ENCODE measurements at regions not wholly inside any gene's neighbourhood (a gene's known extent, or its start where the extent isn't known, plus 50 kb on each side); places are given as distances from the start of the nearest gene placed in this dataset.

DNA sequence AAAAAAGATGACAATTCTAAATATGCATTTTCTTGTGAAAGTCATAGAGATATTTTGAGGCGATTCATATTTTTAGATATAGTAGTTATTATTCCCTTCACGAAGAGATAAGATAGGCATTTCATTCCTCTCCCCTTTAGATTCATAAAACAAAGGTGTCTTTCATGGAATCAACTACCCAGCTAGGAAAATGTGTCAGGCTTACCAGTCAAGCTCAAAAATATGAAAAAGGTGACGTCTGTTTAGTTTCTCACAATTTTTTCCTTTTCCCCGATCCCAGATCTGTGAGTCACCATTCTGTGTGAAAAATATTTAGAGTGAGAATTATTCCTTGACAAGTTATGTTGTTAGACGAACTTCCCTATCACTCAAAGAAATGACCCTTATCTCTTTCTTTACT, 95.4 kb upstream of the FN1 start:
- Histone ChIP-seq H3K9me3 (ENCODE audit: low read depth, low read length) (no peaks in the 10 kb centered on the region), H3K4me2 (ENCODE audit: insufficient read depth, low read length) (peak overlapping the region; percentile 4), H3K4me1 (ENCODE audit: insufficient read depth, low read length) (peaks cover 68% of the 10 kb centered on the region), H3K79me2 (ENCODE audit: insufficient read depth, low read length) (no peaks in the 10 kb centered on the region), H3K36me3 (ENCODE audit: insufficient read depth, low read length) (no peaks in the 10 kb centered on the region), H3K27ac (ENCODE audit: low read depth, low read length) (peak overlapping the region; percentile 100), H3K4me3 (ENCODE audit: insufficient read depth, low read length) (no peak overlapping the region), H2AFZ (ENCODE audit: low read length) (no peak overlapping the region), H3K27me3 (ENCODE audit: insufficient read depth, low read length) (no peaks in the 10 kb centered on the region), H4K20me1 (ENCODE audit: insufficient read depth, low read length) (no peaks in the 10 kb centered on the region)
- no peak for DNase-seq (ENCODE audit: insufficient read length, low spot score, missing footprints)
- TF ChIP-seq, protein P1, sequence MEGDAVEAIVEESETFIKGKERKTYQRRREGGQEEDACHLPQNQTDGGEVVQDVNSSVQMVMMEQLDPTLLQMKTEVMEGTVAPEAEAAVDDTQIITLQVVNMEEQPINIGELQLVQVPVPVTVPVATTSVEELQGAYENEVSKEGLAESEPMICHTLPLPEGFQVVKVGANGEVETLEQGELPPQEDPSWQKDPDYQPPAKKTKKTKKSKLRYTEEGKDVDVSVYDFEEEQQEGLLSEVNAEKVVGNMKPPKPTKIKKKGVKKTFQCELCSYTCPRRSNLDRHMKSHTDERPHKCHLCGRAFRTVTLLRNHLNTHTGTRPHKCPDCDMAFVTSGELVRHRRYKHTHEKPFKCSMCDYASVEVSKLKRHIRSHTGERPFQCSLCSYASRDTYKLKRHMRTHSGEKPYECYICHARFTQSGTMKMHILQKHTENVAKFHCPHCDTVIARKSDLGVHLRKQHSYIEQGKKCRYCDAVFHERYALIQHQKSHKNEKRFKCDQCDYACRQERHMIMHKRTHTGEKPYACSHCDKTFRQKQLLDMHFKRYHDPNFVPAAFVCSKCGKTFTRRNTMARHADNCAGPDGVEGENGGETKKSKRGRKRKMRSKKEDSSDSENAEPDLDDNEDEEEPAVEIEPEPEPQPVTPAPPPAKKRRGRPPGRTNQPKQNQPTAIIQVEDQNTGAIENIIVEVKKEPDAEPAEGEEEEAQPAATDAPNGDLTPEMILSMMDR (IDR thresholded peaks at IDR 0.05; ENCODE audit: extremely low read depth, low read depth, low read length) = no peak

DNA sequence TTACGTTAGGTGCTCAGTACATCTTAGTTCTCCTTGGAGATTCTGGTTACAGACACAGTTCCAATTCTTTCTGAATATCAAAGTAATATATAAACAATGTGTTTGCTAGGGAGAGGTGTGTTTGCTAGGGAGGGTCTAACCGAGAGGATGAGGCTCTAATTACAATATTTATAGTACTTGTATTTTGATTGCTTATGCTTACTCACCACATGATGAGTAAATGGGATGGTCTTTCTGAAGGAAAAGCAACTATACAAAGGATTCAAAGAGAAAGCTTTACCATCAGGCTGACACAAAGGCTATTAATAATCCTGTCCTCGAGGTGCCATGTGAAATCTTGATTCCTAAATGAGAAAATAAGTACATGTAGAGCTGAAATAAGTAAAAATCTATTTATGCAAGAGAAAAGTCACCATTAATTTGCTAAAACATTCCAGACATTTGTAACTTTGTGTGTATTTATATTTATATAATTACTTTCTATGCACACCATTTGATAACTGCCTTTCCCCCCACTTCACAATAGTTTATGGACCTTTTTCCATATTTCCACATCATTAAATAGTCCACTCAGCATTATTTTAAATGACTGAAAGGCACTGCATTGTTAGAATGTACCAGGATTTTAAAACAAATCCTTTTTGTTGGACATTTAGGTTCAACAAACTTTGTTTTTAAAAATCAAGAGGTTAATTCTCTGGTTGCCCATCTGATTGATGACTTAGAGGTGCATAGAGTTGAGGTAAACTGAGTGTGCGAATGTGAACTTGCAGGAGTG, 94.5 kb upstream of the FN1 start:
- Histone ChIP-seq H3K4me1 (ENCODE audit: insufficient read depth, low read length) (peaks cover 59% of the 10 kb centered on the region), H2AFZ (ENCODE audit: low read length) (no peak overlapping the region), H3K27ac (ENCODE audit: low read depth, low read length) (peak overlapping the region; percentile 100), H3K27me3 (ENCODE audit: insufficient read depth, low read length) (no peaks in the 10 kb centered on the region), H3K79me2 (ENCODE audit: insufficient read depth, low read length) (no peaks in the 10 kb centered on the region), H4K20me1 (ENCODE audit: insufficient read depth, low read length) (no peaks in the 10 kb centered on the region), H3K36me3 (ENCODE audit: insufficient read depth, low read length) (no peaks in the 10 kb centered on the region), H3K4me3 (ENCODE audit: insufficient read depth, low read length) (no peak overlapping the region), H3K4me2 (ENCODE audit: insufficient read depth, low read length) (peak overlapping the region; percentile 4), H3K9me3 (ENCODE audit: low read depth, low read length) (no peaks in the 10 kb centered on the region)
- TF ChIP-seq, protein P1 (IDR thresholded peaks at IDR 0.05; ENCODE audit: extremely low read depth, low read depth, low read length) = no peak
- DNase-seq (ENCODE audit: insufficient read length, low spot score, missing footprints) = no peak

DNA sequence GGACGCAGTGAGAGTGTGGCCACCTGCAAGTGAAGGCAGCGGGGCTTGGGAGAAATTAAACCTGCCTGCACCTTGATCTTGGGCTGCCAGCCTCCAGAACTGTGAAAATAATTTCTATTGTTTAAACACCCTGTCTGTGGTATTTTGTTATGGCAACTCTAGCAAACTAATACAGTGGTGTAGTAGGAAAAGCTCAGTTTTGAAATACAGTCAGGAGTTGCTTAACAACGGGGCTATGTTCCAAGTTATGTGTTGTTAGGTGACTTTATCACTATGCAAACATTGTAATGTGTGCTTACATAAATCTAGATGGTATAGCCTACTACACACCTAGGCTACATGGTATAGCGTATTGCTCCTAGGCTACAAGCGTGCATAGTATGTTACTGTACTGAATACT, 93.4 kb upstream of the FN1 start:
- no peaks in the 10 kb centered on the region for H3K27me3 ChIP-seq (ENCODE audit: insufficient read depth, low read length)
- no peaks in the 10 kb centered on the region for H3K9me3 ChIP-seq (ENCODE audit: low read depth, low read length)
- H4K20me1 ChIP-seq (ENCODE audit: insufficient read depth, low read length) = no peaks in the 10 kb centered on the region
- no peak overlapping the region for H2AFZ ChIP-seq (ENCODE audit: low read length)
- no peak overlapping the region for H3K4me3 ChIP-seq (ENCODE audit: insufficient read depth, low read length)
- no peak for DNase-seq (ENCODE audit: insufficient read length, low spot score, missing footprints)
- peak overlapping the region; percentile 100 for H3K27ac ChIP-seq (ENCODE audit: low read depth, low read length)
- peaks cover 54% of the 10 kb centered on the region for H3K4me1 ChIP-seq (ENCODE audit: insufficient read depth, low read length)
- peak overlapping the region; percentile 32 for H3K4me2 ChIP-seq (ENCODE audit: insufficient read depth, low read length)
- no peaks in the 10 kb centered on the region for H3K36me3 ChIP-seq (ENCODE audit: insufficient read depth, low read length)
- TF ChIP-seq, protein P1 (IDR thresholded peaks at IDR 0.05; ENCODE audit: extremely low read depth, low read depth, low read length) = no peak
- H3K79me2 ChIP-seq (ENCODE audit: insufficient read depth, low read length) = no peaks in the 10 kb centered on the region

DNA sequence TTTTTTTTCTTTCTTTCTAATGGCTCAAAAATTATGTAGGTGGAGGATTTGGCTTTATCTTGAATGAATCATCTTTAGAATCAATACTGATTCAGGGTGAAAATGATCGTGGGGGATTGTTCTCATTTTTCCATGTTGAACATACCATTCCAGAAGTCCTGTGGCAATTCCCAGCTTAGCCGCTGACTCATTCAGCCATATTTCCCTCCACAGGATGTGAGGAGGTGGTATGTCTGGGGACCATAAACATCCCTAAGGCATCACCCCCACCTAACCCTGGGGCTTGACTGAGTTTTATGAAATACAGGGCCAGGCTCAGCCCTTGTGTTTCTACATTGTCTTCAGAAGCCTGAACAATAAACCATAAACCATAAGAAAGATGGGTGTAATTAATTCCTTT, 92.7 kb upstream of the FN1 start:
- Histone ChIP-seq H3K36me3 (ENCODE audit: insufficient read depth, low read length) (no peaks in the 10 kb centered on the region), H2AFZ (ENCODE audit: low read length) (no peak overlapping the region), H3K79me2 (ENCODE audit: insufficient read depth, low read length) (no peaks in the 10 kb centered on the region), H4K20me1 (ENCODE audit: insufficient read depth, low read length) (no peaks in the 10 kb centered on the region), H3K4me2 (ENCODE audit: insufficient read depth, low read length) (peak overlapping the region; percentile 32), H3K27me3 (ENCODE audit: insufficient read depth, low read length) (no peaks in the 10 kb centered on the region), H3K9me3 (ENCODE audit: low read depth, low read length) (no peaks in the 10 kb centered on the region), H3K27ac (ENCODE audit: low read depth, low read length) (peak overlapping the region; percentile 100), H3K4me1 (ENCODE audit: insufficient read depth, low read length) (peaks cover 54% of the 10 kb centered on the region), H3K4me3 (ENCODE audit: insufficient read depth, low read length) (no peak overlapping the region)
- peak; percentile 76 for DNase-seq (ENCODE audit: insufficient read length, low spot score, missing footprints)
- TF ChIP-seq, protein P1 (IDR thresholded peaks at IDR 0.05; ENCODE audit: extremely low read depth, low read depth, low read length) = no peak

All from osteoblast (primary cell).